BJ (cell line): ENCODE measurements at regions not wholly inside any gene's neighbourhood (a gene's known extent, or its start where the extent isn't known, plus 50 kb on each side); places are given as distances from the start of the nearest gene placed in this dataset.

Experiments used
- CTCF ChIA-PET: fragments of 350-600 bp; formaldehyde crosslinking; extraction: SDS; loops from one replicate; lab custom pipeline; 2021; ENCODE audit warnings: antibody characterized with exemption, inconsistent platforms; lab: Yijun Ruan, JAX
- POLR2A ChIA-PET: fragments of 300-600 bp; sonication (Branson Sonifier 250); formaldehyde crosslinking; extraction: SDS; loops from one replicate; lab custom pipeline; 2021; ENCODE audit warnings: antibody characterized with exemption; lab: Charles Lee
- DNase-seq: peaks from one replicate; pipeline ENCODE4 v3.0.0-alpha.2; 2011; ENCODE audit warnings: low read depth
- H3K27me3 ChIP-seq: 2 replicates; pipeline ENCODE4 v1.6.0; 2011; ENCODE audit warnings: low read length; ENCODE audit not compliant: control insufficient read depth, insufficient read depth
- H3K36me3 ChIP-seq: 2 replicates; pipeline ENCODE4 v1.5.1; 2011; ENCODE audit warnings: low read length; ENCODE audit not compliant: control insufficient read depth, insufficient read depth
- H3K4me3 ChIP-seq: 2 replicates; pipeline ENCODE4 v1.5.1; 2011; ENCODE audit warnings: low read depth, mild to moderate bottlenecking, control low read depth, low read length
- TF ChIP-seq, protein P1 (sequence below): IDR thresholded peaks from 2 replicates; pipeline ENCODE4 v1.5.1; 2011; ENCODE audit warnings: low read depth, mild to moderate bottlenecking, control low read depth, inconsistent platforms, low read length, moderate library complexity; ENCODE audit not compliant: insufficient read depth

DNA sequence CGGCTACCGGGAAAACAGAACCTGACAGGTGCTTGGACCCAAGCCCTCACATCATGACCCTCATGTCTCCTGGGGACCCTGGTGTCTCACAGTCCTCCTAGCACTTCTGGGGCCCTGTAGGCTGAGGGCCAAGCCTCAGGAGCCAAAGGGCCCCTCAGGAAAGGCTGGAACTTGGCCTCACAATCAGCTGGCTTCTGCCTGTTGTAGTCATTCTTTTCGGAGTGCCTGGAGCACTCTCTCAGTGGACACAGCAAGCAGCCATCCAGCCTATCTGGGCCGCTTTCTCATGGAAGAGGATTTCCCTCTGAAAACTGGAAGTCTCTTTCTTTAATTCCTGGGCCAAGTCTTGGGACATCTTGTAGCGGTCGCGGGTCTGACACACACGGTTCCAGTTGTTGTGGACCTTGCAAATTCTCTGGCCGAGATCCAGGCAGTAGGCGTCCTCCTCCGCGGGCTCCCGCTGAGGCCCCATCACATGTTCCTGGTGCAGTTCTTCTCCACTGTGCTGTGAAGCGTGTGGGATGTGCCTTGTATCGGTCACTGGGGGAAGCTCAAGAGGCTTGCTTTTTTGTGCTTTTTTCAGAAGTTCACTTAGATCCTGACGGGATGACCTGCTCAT is 169.3 kb downstream of the EMP1 start:
- Histone ChIP-seq H3K36me3 (no peaks in the 10 kb centered on the region), H3K4me3 (no peak overlapping the region), H3K27me3 (no peaks in the 10 kb centered on the region)
- DNase-seq, result no peak
- TF ChIP-seq, protein P1, sequence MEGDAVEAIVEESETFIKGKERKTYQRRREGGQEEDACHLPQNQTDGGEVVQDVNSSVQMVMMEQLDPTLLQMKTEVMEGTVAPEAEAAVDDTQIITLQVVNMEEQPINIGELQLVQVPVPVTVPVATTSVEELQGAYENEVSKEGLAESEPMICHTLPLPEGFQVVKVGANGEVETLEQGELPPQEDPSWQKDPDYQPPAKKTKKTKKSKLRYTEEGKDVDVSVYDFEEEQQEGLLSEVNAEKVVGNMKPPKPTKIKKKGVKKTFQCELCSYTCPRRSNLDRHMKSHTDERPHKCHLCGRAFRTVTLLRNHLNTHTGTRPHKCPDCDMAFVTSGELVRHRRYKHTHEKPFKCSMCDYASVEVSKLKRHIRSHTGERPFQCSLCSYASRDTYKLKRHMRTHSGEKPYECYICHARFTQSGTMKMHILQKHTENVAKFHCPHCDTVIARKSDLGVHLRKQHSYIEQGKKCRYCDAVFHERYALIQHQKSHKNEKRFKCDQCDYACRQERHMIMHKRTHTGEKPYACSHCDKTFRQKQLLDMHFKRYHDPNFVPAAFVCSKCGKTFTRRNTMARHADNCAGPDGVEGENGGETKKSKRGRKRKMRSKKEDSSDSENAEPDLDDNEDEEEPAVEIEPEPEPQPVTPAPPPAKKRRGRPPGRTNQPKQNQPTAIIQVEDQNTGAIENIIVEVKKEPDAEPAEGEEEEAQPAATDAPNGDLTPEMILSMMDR, result no peak
- CTCF ChIA-PET, result interaction anchor here (0.9 to 2.0 kb wide), 2 partner anchors 169 to 800 kb away, joined by 3 to 9 read pairs; no protein-coding TSS in a partner anchor
- POLR2A ChIA-PET, result no interaction called here

DNA sequence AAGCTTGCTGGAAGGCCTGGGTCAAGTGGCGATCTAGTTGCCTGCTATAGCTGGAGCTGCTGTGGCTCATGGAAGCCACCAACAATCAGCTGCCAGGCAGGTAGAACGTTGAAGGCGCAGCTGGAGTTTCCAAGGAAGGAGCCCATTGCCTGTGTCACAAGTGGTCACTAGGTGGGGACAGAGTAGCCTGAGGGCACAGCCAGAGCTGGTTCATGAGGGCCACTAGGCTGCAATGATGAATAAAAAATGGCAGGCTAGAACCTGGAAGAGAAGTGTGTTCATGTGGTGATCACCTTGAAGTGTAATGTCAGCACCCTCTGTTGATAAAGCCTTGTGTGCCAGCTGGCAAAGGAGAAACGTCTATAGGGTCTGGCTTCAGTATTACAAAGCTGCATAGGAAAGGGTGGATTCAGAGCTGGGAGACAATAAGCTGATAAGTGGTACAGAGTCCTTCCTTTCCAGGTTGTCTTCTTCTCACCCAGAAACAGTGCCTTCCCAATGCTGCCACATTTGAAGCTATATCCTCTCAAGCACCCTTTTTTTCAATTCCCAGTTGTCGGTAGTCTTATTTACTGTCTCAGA is 165.8 kb downstream of the EMP1 start:
- Histone ChIP-seq H3K27me3 (peaks cover 2% of the 10 kb centered on the region; the same call in 1 of the 2 replicates), H3K36me3 (no peaks in the 10 kb centered on the region), H3K4me3 (no peak overlapping the region)
- POLR2A ChIA-PET, result no interaction called here
- TF ChIP-seq, protein P1, result peak; percentile 89
- no peak for DNase-seq
- CTCF ChIA-PET, result interaction anchor here (0.5 to 2.1 kb wide), 35 partner anchors 9 to 806 kb away, joined by 3 to 28 read pairs (median 4); no protein-coding TSS in a partner anchor

DNA sequence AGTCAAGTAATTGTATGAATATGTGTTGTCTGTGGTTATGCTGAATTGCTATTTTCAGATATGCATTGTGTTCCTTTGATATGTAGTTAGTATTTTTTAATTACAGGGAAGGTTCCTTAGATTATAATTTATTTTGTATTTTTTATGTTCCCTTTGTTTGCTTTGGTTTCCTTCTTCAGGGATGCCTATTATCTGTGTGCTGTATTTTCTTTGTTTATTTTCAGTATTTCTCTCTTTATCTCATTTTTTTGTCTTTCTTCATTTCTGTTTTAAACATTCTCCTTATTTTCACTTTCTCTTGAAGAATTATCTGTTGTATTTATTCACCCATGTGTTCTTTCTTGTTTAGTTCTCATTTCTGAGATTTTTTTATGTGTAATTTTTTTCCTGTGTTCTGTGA is 163.1 kb downstream of the EMP1 start:
- Histone ChIP-seq H3K27me3 (peaks cover 2% of the 10 kb centered on the region; the same call in 1 of the 2 replicates), H3K4me3 (no peak overlapping the region), H3K36me3 (no peaks in the 10 kb centered on the region)
- DNase-seq, result no peak
- ChIA-PET CTCF (no interaction called here), POLR2A (no interaction called here)
- TF ChIP-seq, protein P1, result no peak

DNA sequence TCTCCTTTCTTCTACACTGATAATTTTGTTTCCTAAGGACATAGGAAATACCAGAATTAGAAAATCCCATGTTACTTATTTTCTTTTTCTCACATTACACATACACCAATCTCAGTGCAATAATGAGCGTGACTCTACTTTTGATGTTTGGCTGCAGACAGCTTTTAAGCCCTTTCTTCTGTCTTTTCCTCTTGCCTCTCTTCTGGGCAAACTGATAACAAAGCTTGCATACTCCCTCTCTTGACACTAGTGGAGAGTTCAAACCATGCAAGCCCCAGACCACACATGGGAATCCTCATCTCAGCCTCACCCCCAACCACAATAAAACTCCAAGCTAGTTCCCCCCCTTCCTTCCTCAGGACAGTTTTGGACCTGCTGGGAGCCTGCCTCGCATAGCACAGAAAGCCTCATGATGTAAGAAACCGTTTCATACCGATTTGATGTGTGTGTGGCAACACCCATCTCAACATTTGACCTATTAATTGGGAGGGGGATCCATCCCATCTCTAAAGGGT is 161.9 kb downstream of the EMP1 start:
- DNase-seq, result no peak
- Histone ChIP-seq H3K4me3 (no peak overlapping the region), H3K36me3 (no peaks in the 10 kb centered on the region), H3K27me3 (peaks cover 2% of the 10 kb centered on the region; the same call in 1 of the 2 replicates)
- CTCF ChIA-PET, result interaction anchor here (1.1 kb wide), 1 partner anchor 15 kb away, joined by 3 read pairs; no protein-coding TSS in a partner anchor
- POLR2A ChIA-PET, result no interaction called here
- TF ChIP-seq, protein P1, result no peak

DNA sequence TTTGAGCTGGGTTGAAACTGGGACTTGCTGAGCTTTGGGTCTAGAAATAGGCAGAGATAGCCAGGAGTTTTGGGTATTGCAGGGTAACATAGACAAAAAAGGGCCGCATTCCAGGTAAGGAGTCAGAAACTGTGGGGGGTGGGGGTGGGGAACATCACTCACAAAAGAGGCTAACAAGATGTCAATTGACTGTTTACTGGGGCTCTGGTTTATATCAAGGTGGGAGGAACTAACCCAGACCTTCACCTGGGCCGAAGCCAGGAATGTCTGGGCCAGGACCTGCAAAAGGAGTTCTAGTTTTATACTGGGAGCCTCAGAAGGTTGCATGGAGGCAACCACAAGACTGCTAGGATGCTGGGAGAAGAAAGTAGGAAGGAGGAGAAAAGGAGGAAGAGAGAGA is 154.4 kb downstream of the EMP1 start:
- no peaks in the 10 kb centered on the region for H3K27me3 ChIP-seq
- DNase-seq, result no peak
- ChIA-PET POLR2A (no interaction called here), CTCF (interaction anchor here (0.7 to 1.8 kb wide), 2 partner anchors 11 to 1926 kb away, joined by 5 to 12 read pairs; no protein-coding TSS in a partner anchor)
- no peaks in the 10 kb centered on the region for H3K36me3 ChIP-seq
- TF ChIP-seq, protein P1, result no peak
- H3K4me3 ChIP-seq, result no peak overlapping the region
